Esophagus squamous epithelium (tissue), 4 donors: ENCODE measurements at regions not wholly inside any gene's neighbourhood (a gene's known extent, or its start where the extent isn't known, plus 50 kb on each side); places are given as distances from the start of the nearest gene placed in this dataset.

Experiments used
- CTCF ChIP-seq, 6 experiments: fragments of 450-650 bp in 4 of 6; fragments of 200-600 bp in 2 of 6; sonication (generic) in 2 of 6; IDR thresholded peaks; one replicate each; pipeline ENCODE4 v1.5.1; 2016 to 2019; ENCODE audit warnings: antibody characterized with exemption in 6 of 6, mild to moderate bottlenecking in 4 of 6, moderate library complexity in 4 of 6
- POLR2A ChIP-seq, 4 donors: fragments of 450-650 bp; IDR thresholded peaks; one replicate each; pipeline ENCODE4 v1.6.1; 2017; ENCODE audit warnings: antibody characterized with exemption in 4 of 4, mild to moderate bottlenecking in 4 of 4, moderate library complexity in 3 of 4

GRCh38 chr6:137978252-137978896, 111.3 kb downstream of the TNFAIP3 start:
- no peak for TF ChIP-seq CTCF (IDR thresholded peaks at IDR 0.05)
- TF ChIP-seq POLR2A (IDR thresholded peaks at IDR 0.05), result no peak
